GM12874 (cell line): ENCODE measurements at regions not wholly inside any gene's neighbourhood (a gene's known extent, or its start where the extent isn't known, plus 50 kb on each side); places are given as distances from the start of the nearest gene placed in this dataset.

Experiments used
- TF ChIP-seq, protein P1 (sequence below): IDR thresholded peaks from 2 replicates; pipeline ENCODE4 v1.5.1; 2011; ENCODE audit warnings: low read depth, mild to moderate bottlenecking, control low read depth, low read length, moderate library complexity; ENCODE audit not compliant: insufficient read depth

DNA sequence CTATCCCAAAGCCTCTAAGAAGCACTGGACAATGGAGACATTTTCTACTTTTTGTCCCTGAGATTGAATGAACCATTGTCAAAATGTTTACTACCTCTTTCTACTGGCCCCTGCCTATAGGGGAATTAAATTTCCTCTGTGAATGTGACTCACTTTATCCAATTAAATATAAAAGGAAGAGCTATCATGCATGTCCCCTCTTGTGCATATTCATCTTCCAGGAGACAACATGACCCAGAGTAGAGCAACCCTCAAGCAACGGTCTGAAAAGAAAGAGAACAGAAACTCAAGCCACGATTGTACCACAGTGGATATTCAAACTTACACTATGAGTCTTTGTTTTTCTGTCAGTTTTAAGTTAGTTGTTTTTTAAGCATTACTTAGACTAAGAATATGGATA lies 938.4 kb upstream of the ATXN7L3B start:
- TF ChIP-seq, protein P1, sequence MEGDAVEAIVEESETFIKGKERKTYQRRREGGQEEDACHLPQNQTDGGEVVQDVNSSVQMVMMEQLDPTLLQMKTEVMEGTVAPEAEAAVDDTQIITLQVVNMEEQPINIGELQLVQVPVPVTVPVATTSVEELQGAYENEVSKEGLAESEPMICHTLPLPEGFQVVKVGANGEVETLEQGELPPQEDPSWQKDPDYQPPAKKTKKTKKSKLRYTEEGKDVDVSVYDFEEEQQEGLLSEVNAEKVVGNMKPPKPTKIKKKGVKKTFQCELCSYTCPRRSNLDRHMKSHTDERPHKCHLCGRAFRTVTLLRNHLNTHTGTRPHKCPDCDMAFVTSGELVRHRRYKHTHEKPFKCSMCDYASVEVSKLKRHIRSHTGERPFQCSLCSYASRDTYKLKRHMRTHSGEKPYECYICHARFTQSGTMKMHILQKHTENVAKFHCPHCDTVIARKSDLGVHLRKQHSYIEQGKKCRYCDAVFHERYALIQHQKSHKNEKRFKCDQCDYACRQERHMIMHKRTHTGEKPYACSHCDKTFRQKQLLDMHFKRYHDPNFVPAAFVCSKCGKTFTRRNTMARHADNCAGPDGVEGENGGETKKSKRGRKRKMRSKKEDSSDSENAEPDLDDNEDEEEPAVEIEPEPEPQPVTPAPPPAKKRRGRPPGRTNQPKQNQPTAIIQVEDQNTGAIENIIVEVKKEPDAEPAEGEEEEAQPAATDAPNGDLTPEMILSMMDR = no peak

DNA sequence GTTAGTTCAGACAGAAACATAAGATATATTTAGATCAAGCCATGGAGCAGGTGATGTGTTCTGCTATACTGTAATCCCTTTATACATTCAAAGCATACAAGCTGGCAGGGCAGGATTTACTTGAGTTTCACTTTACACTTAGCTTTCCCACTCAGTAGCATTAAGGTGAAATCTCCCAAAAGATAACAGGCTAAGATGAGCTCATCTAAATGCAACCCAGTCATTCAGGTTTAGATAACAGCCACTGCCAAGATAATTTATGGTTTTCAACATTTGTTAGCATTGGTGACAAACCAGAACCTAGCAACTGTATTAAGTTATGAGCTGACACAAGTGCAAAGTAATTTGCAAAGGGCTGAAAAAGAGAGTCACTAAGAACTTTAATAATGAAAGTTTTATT lies 925.1 kb upstream of the ATXN7L3B start:
- TF ChIP-seq, protein P1 = no peak

- TF ChIP-seq, protein P1 = no peak
Measured at GRCh38 chr12:73623421-73623820, 914.2 kb upstream of the ATXN7L3B start.

GRCh38 chr12:73625226-73625625 lies 912.4 kb upstream of the ATXN7L3B start:
- TF ChIP-seq, protein P1 = no peak

- TF ChIP-seq, protein P1 = no peak
Measured at GRCh38 chr12:73629171-73629570, 908.5 kb upstream of the ATXN7L3B start.

DNA sequence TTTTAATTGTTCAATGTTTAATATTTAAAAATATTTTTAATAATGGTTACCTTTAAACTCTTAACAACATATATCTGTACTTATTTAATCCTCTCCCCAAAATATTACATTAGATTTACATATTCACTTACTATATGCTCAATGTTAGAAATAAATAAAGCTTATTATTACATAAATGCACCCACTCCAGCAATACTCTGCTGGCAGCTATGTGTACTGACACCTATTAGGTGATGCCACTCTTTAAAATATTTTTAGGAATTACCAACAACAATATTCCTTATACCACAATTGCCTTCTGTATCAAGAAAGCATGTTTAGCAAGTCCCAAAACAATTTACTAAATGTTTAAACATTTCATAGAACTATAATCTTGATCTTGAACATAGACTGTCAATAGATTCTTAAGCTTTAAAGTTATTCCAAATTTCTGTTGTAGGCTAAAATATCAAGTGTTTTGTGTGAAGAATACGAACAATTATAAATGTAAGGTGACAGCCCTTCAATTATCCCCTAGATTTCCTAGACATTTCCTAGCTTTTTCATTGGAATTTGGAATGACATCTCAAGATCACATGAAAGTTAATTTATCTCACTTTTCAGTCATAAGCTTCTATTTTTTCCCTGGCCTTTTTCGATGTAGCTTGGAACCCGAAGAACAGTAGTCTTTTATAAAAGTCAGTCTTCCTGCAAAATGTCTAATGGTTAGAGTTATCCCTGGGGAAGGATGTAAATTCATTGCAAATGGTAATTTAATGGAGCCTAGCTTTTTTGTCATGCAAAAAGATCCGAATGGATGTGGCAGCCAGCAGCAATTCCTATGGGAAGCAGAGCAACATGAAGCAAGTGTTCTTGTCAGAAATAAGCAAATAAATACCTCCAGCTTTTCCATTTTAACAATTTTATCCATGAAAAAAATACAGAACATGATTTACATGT lies 907.5 kb upstream of the ATXN7L3B start:
- TF ChIP-seq, protein P1 = no peak

- TF ChIP-seq, protein P1 = no peak
Measured at GRCh38 chr12:73632191-73632590, 905.4 kb upstream of the ATXN7L3B start.
